H1 (cell line): ENCODE measurements at regions not wholly inside any gene's neighbourhood (a gene's known extent, or its start where the extent isn't known, plus 50 kb on each side); places are given as distances from the start of the nearest gene placed in this dataset.

ENCODE experiments used
- CTCF ChIA-PET: fragments of 300-600 bp; sonication (Branson Sonifier 250); formaldehyde crosslinking; loops from one replicate; lab custom pipeline; 2021; ENCODE audit not compliant: partially characterized antibody; lab: Charles Lee
- POLR2A ChIA-PET: fragments of 300-600 bp; sonication (Branson Sonifier 250); formaldehyde crosslinking; loops from one replicate; lab custom pipeline; 2021; ENCODE audit warnings: inconsistent platforms; ENCODE audit not compliant: partially characterized antibody; lab: Charles Lee
- DNase-seq, 2 experiments: peaks; one replicate each; pipeline versions ENCODE4 v3.0.0 to v3.0.0-alpha.2; 2010 to 2022; ENCODE audit warnings: low spot score in 2 of 2, low read depth in 1 of 2, mixed read lengths in 1 of 2
- FAIRE-seq: peaks from 2 replicates; lab custom pipeline; 2011; peaks lifted over from hg19 to GRCh38; lab: Jason Lieb, UNC
- H2AFZ ChIP-seq: 2 replicates; pipeline ENCODE4 v1.8.1; 2012; ENCODE audit warnings: low read length, inconsistent platforms
- H2AK5ac ChIP-seq: 2 replicates; pipeline ENCODE4 v1.6.1; 2013; ENCODE audit warnings: low read depth, low read length
- H2BK120ac ChIP-seq: replicated peaks from 2 replicates; pipeline ENCODE3; 2013; ENCODE audit warnings: low read depth, low read length, inconsistent platforms
- H2BK12ac ChIP-seq: 2 replicates; pipeline ENCODE4 v1.6.1; 2013; ENCODE audit warnings: low read depth, low read length
- H2BK15ac ChIP-seq: 2 replicates; pipeline ENCODE4 v1.6.1; 2013; ENCODE audit warnings: low read length
- H2BK20ac ChIP-seq: 2 replicates; pipeline ENCODE4 v1.6.1; 2013; ENCODE audit warnings: low read length
- H2BK5ac ChIP-seq: 2 replicates; pipeline ENCODE4 v1.6.1; 2013; ENCODE audit warnings: low read depth, low read length
- H3K14ac ChIP-seq: 2 replicates; pipeline ENCODE4 v1.6.1; 2013; ENCODE audit warnings: inconsistent platforms; ENCODE audit not compliant: insufficient read length
- H3K18ac ChIP-seq: 2 replicates; pipeline ENCODE4 v1.6.1; 2013; ENCODE audit warnings: low read length; ENCODE audit errors: extremely low read depth
- H3K23ac ChIP-seq: 2 replicates; pipeline ENCODE4 v1.6.1; 2013; ENCODE audit warnings: inconsistent platforms; ENCODE audit not compliant: insufficient read length
- H3K23me2 ChIP-seq: 2 replicates; pipeline ENCODE4 v1.6.1; 2013; ENCODE audit warnings: low read depth, low read length
- H3K27ac ChIP-seq: 2 replicates; pipeline ENCODE4 v1.6.1; 2011; ENCODE audit warnings: low read depth, low read length, inconsistent platforms
- H3K27me3 ChIP-seq, 4 experiments: replicated peaks in 1 of 4; 1 replicate in 1 of 4; 2 replicates in 3 of 4; pipeline versions ENCODE4 v1.6.1 to v1.8.1; 2011 to 2013; ENCODE audit warnings: low read length in 3 of 4, mild to moderate bottlenecking in 3 of 4, inconsistent platforms in 2 of 4, mixed read lengths in 2 of 4, moderate library complexity in 1 of 4; ENCODE audit not compliant: control insufficient read depth in 3 of 4, insufficient read depth in 3 of 4; ENCODE audit errors: extremely low read depth in 1 of 4
- H3K36me3 ChIP-seq, 4 experiments: 2 replicates each; pipeline versions ENCODE4 v1.6.1 to v1.8.1; 2011 to 2013; ENCODE audit warnings: mild to moderate bottlenecking in 4 of 4, low read length in 3 of 4, moderate library complexity in 2 of 4, control low read depth in 1 of 4, inconsistent platforms in 1 of 4; ENCODE audit not compliant: insufficient read depth in 4 of 4, control insufficient read depth in 2 of 4
- H3K4ac ChIP-seq: replicated peaks from 2 replicates; pipeline ENCODE3; 2013; ENCODE audit warnings: low read length, low read depth, mixed read lengths, inconsistent platforms; ENCODE audit not compliant: insufficient read length
- H3K4me1 ChIP-seq, 4 experiments: replicated peaks in 1 of 4; 1 replicate in 1 of 4; 2 replicates in 3 of 4; pipeline versions ENCODE4 v1.6.1 to v1.8.1; 2011 to 2013; ENCODE audit warnings: low read length in 3 of 4, inconsistent platforms in 2 of 4, mixed read lengths in 1 of 4; ENCODE audit not compliant: insufficient read depth in 4 of 4, control insufficient read depth in 3 of 4
- H3K4me2 ChIP-seq, 2 experiments: 2 replicates each; pipeline versions ENCODE4 v1.6.1 to v1.8.1; 2011 to 2013; ENCODE audit warnings: low read depth in 2 of 2, low read length in 2 of 2, control low read depth in 1 of 2, inconsistent platforms in 1 of 2, mild to moderate bottlenecking in 1 of 2; ENCODE audit not compliant: insufficient read depth in 1 of 2
- H3K4me3 ChIP-seq, 4 experiments: fragments of 200-600, 300-600 bp in 1 of 4; sonication (generic), shearing (Covaris generic), sonication (Bioruptor Twin) in 1 of 4; 2 replicates each; pipeline versions ENCODE4 v1.5.1 to v1.8.1; 2011 to 2016; ENCODE audit warnings: low read length in 4 of 4, low read depth in 3 of 4, control low read depth in 2 of 4, inconsistent platforms in 2 of 4, mild to moderate bottlenecking in 2 of 4, mixed read lengths in 1 of 4, moderate library complexity in 1 of 4; ENCODE audit not compliant: insufficient read depth in 2 of 4; ENCODE audit errors: extremely low read depth in 1 of 4
- H3K56ac ChIP-seq: replicated peaks from 2 replicates; pipeline ENCODE3; 2013; ENCODE audit warnings: low read depth, mild to moderate bottlenecking, mixed read lengths, low read length, inconsistent platforms; ENCODE audit not compliant: insufficient read length
- H3K79me1 ChIP-seq: 2 replicates; pipeline ENCODE4 v1.6.1; 2013; ENCODE audit warnings: low read depth, low read length, control low read depth
- H3K79me2 ChIP-seq, 2 experiments: 2 replicates each; pipeline versions ENCODE4 v1.6.1 to v1.8.1; 2012 to 2013; ENCODE audit warnings: low read length in 2 of 2, mild to moderate bottlenecking in 2 of 2, inconsistent platforms in 1 of 2; ENCODE audit not compliant: insufficient read depth in 2 of 2, control insufficient read depth in 1 of 2
- H3K9ac ChIP-seq, 4 experiments: replicated peaks in 1 of 4; 1 replicate in 1 of 4; 2 replicates in 3 of 4; pipeline versions ENCODE4 v1.6.1 to v1.8.1; 2011 to 2013; ENCODE audit warnings: low read depth in 3 of 4, low read length in 3 of 4, control low read depth in 2 of 4, mild to moderate bottlenecking in 2 of 4, moderate library complexity in 2 of 4, inconsistent platforms in 1 of 4; ENCODE audit errors: extremely low read depth in 1 of 4
- H3K9me3 ChIP-seq, 2 experiments: 2 replicates each; pipeline versions ENCODE4 v1.6.1 to v1.8.1; 2012 to 2013; ENCODE audit warnings: mild to moderate bottlenecking in 2 of 2, moderate library complexity in 2 of 2, control low read depth in 1 of 2, inconsistent platforms in 1 of 2, low read depth in 1 of 2, low read length in 1 of 2, mixed read lengths in 1 of 2; ENCODE audit not compliant: insufficient read depth in 2 of 2
- H4K20me1 ChIP-seq, 2 experiments: replicated peaks in 1 of 2; 2 replicates each; pipeline versions ENCODE3 to v1.8.1; 2011 to 2013; ENCODE audit warnings: inconsistent platforms in 2 of 2, low read length in 2 of 2, mild to moderate bottlenecking in 1 of 2; ENCODE audit not compliant: insufficient read depth in 2 of 2, control insufficient read depth in 1 of 2
- H4K5ac ChIP-seq: 2 replicates; pipeline ENCODE4 v1.6.1; 2013; ENCODE audit warnings: low read length, low read depth, mixed read lengths, inconsistent platforms; ENCODE audit not compliant: insufficient read length
- H4K8ac ChIP-seq: 2 replicates; pipeline ENCODE4 v1.8.0; 2013; ENCODE audit warnings: mild to moderate bottlenecking, moderate library complexity, low read length, inconsistent platforms; ENCODE audit not compliant: insufficient read depth; ENCODE audit errors: extremely low read depth
- H4K91ac ChIP-seq: replicated peaks from 2 replicates; pipeline ENCODE3; 2013; ENCODE audit warnings: low read length, mixed read lengths, inconsistent platforms; ENCODE audit not compliant: insufficient read length
- BACH1 ChIP-seq: IDR thresholded peaks from 2 replicates; pipeline ENCODE4 v1.6.1; 2012; ENCODE audit warnings: low read length, improper control_type of control experiment
- CHD1 ChIP-seq: IDR thresholded peaks from 2 replicates; pipeline ENCODE4 v1.6.1; 2012; ENCODE audit warnings: low read depth, low read length, improper control_type of control experiment
- GTF2F1 ChIP-seq: IDR thresholded peaks from 2 replicates; pipeline ENCODE4 v1.6.1; 2012; ENCODE audit warnings: low read depth, low read length, improper control_type of control experiment, borderline replicate concordance
- HDAC2 ChIP-seq, 2 experiments: fragments of 300-600 bp in 1 of 2; sonication (generic) in 1 of 2; IDR thresholded peaks; 2 replicates each; pipeline ENCODE4 v1.6.1; 2011 to 2012; ENCODE audit warnings: low read depth in 2 of 2, low read length in 2 of 2, mild to moderate bottlenecking in 2 of 2, moderate library complexity in 2 of 2, borderline replicate concordance in 1 of 2, inconsistent platforms in 1 of 2
- JUN ChIP-seq: IDR thresholded peaks from 2 replicates; pipeline ENCODE4 v1.6.1; 2011; ENCODE audit warnings: low read depth, mild to moderate bottlenecking, improper control_type of control experiment, low read length
- MAFK ChIP-seq: IDR thresholded peaks from 2 replicates; pipeline ENCODE4 v1.6.1; 2012; ENCODE audit warnings: low read depth, mild to moderate bottlenecking, improper control_type of control experiment, low read length
- POLR2AphosphoS5 ChIP-seq: IDR thresholded peaks from 2 replicates; pipeline ENCODE4 v1.6.1; 2011; ENCODE audit warnings: low read depth, low read length
- RAD21 ChIP-seq, 2 experiments: IDR thresholded peaks in 1 of 2; conservative IDR thresholded peaks in 1 of 2; 2 replicates each; pipeline ENCODE4 v1.6.1; 2011; ENCODE audit warnings: low read depth in 2 of 2, low read length in 2 of 2, improper control_type of control experiment in 1 of 2, inconsistent platforms in 1 of 2, mild to moderate bottlenecking in 1 of 2, moderate library complexity in 1 of 2
- SP2 ChIP-seq: IDR thresholded peaks from 2 replicates; pipeline ENCODE4 v1.6.1; 2012; ENCODE audit warnings: mild to moderate bottlenecking, low read length, inconsistent platforms
- SRF ChIP-seq: IDR thresholded peaks from 2 replicates; pipeline ENCODE4 v1.6.1; 2011; ENCODE audit warnings: mild to moderate bottlenecking, low read depth, low read length, moderate library complexity
- WGBS, 2 experiments: shearing (Covaris generic) in 1 of 2; methylation state at CpG; one replicate each; pipeline versions ENCODE4 v1.1.6 to v1.1.7; 2013 to 2015; ENCODE audit warnings: low lambda C conversion rate in 2 of 2, mixed read lengths in 2 of 2, inconsistent platforms in 1 of 2, low coverage in 1 of 2, missing lambda C conversion rate in 1 of 2; ENCODE audit not compliant: insufficient replicate concordance in 2 of 2, insufficient coverage in 1 of 2, insufficient read length in 1 of 2; ENCODE audit errors: extremely low coverage in 1 of 2, missing lambda C conversion rate in 1 of 2; 5-methylcytosine and 5-hydroxymethylcytosine counted together
- TF ChIP-seq, protein P1 (sequence below): IDR thresholded peaks from 2 replicates; pipeline ENCODE4 v1.6.1; 2012; ENCODE audit warnings: inconsistent platforms

DNA sequence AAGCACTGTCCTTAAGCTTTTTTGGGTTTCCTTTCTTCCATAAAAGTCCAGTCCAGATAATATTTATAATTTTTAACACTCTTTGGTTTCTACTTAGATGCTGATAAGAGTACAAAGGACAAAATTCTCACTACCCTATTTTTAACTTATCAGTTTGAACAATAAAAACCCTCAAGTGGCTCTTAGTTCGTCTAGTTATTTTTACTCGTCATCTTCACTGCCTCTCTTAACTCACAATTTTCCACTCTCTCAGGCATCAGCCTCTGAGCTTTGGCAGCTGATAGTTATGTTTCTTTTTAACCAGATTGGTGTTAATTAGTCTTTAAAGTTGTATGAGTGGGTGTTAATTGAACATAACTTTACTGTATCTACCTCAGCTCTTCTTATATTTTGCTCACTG lies 517.1 kb upstream of the SYT4 start:
- Histone ChIP-seq H3K4me1 (no peaks in the 10 kb centered on the region), H3K4me2 (no peak overlapping the region), H2BK15ac (no peak overlapping the region), H2BK120ac (no peak overlapping the region), H3K23me2 (no peaks in the 10 kb centered on the region), H3K56ac (no peak overlapping the region), H3K79me2 (no peaks in the 10 kb centered on the region), H3K27ac (no peak overlapping the region), H3K9me3 (no peaks in the 10 kb centered on the region), H4K91ac (no peak overlapping the region), H3K18ac (no peak overlapping the region), H2AK5ac (no peak overlapping the region), H3K27me3 (peaks cover 0 to 2% (median 0%) of the 10 kb centered on the region in 4 experiments; a peak in 2 of 7 replicates), H2BK20ac (no peak overlapping the region), H3K9ac (no peak overlapping the region), H3K23ac (no peak overlapping the region), H2BK5ac (no peak overlapping the region), H2AFZ (no peak overlapping the region), H3K14ac (no peak overlapping the region), H4K8ac (no peak overlapping the region), H2BK12ac (no peak overlapping the region), H3K36me3 (no peaks in the 10 kb centered on the region), H3K4ac (no peak overlapping the region), H3K4me3 (no peak overlapping the region), H4K5ac (no peak overlapping the region), H3K79me1 (no peaks in the 10 kb centered on the region), H4K20me1 (no peaks in the 10 kb centered on the region)
- ChIA-PET CTCF (no interaction called here), POLR2A (no interaction called here)
- WGBS, 2 experiments, result 45% methylated on average over 2 of the region's 2 CpGs; no CpG with 5 or more reads in 1 of the 2 experiments
- DNase-seq, result no peak
- FAIRE-seq, result no peak
- TF ChIP-seq MAFK, result no peak
- TF ChIP-seq, protein P1, sequence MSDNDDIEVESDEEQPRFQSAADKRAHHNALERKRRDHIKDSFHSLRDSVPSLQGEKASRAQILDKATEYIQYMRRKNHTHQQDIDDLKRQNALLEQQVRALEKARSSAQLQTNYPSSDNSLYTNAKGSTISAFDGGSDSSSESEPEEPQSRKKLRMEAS, result no peak
- TF ChIP-seq JUN, result no peak
- no peak for TF ChIP-seq HDAC2 (IDR thresholded peaks at IDR 0.05; ENCODE audit: borderline replicate concordance in 1 of 2, low read depth in 2 of 2, low read length in 2 of 2)
- TF ChIP-seq SRF, result no peak
- TF ChIP-seq CHD1, result no peak
- TF ChIP-seq RAD21 (IDR thresholded peaks at IDR 0.05 in 1 of 2, conservative IDR thresholded peaks at IDR 0.05 in 1 of 2; ENCODE audit: low read depth in 2 of 2, low read length in 2 of 2), result no peak
- no peak for TF ChIP-seq POLR2AphosphoS5
- no peak for TF ChIP-seq BACH1
- no peak for TF ChIP-seq SP2
- TF ChIP-seq GTF2F1, result no peak
